ENCODE measurements at regions not wholly inside any gene's neighbourhood (a gene's known extent, or its start where the extent isn't known, plus 50 kb on each side); places are given as distances from the start of the nearest gene placed in this dataset.

- TF ChIP-seq CTCF (IDR thresholded peaks at IDR 0.05; ENCODE audit: low read depth, low read length) (no peak), EZH2phosphoT487 (IDR thresholded peaks at IDR 0.05; ENCODE audit: low read depth) (no peak)
Measured at GRCh38 chr11:116124922-116125714, 620.9 kb upstream of the CADM1 start.

Data from OCI-LY3 (cell line).